ENCODE measurements at regions not wholly inside any gene's neighbourhood (a gene's known extent, or its start where the extent isn't known, plus 50 kb on each side); places are given as distances from the start of the nearest gene placed in this dataset.

DNA sequence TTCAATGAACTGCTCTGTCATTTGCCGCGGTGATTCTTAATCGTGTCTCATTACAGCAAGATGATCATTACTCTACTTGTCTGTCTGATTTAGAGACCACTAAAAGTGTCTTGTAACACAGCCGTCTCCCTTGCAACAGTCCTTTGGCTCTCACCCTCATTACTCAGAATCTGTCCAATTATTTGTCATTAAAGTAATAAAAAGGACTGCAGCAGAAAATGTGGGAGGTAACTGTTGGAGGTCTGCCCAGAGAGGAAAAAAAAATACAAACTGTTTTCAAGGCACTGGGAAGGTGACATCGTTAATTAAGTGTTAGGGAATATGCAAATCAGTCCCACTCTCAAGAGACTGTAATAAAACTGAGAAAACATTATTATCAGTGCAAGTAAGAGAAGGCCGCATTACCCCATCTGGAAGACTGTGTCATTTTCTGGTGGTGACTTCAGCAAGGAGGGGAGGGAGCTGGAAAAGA lies 281.0 kb downstream of the RASEF start:
- Mint-ChIP-seq H3K4me1 (no peaks in the 10 kb centered on the region), H3K9me3 (peaks cover 1 to 27% (median 3%) of the 10 kb centered on the region in 6 donors), H3K4me3 (no peak overlapping the region), H3K36me3 (no peaks in the 10 kb centered on the region), H3K27me3 (ENCODE audit: low read depth in 3 of 3) (peaks cover 0 to 6% (median 0%) of the 10 kb centered on the region in 3 donors), H3K27ac (no peak overlapping the region)
- no peak for DNase-seq

DNA sequence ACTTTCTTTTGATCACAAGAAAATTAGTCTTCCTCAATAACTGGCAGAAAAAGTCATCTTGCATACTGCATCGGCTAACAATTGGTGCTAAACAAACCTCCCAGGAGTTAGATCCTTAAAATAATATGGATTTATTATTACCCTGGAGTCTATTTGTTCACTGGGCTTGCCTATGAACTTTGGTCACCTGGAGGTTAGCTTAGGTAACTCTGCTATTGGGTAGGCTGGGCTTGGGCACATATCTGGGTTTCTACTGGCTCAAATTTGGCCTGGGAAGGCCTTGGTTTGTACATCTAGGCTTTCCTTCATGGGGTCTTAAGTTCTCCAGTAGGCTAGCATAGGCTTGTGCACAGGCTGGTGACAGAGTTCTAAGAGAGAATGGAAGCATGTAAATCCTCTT lies 279.9 kb downstream of the RASEF start:
- H3K27ac Mint-ChIP-seq: no peak overlapping the region
- H3K4me1 Mint-ChIP-seq: no peaks in the 10 kb centered on the region
- H3K9me3 Mint-ChIP-seq: peaks cover 0 to 24% (median 3%) of the 10 kb centered on the region in 6 donors
- no peaks in the 10 kb centered on the region for H3K36me3 Mint-ChIP-seq
- DNase-seq: no peak
- peaks cover 0 to 6% (median 0%) of the 10 kb centered on the region in 3 donors for H3K27me3 Mint-ChIP-seq (ENCODE audit: low read depth in 3 of 3)
- H3K4me3 Mint-ChIP-seq: no peak overlapping the region

GRCh38 chr9:82784589-82784988 lies 278.4 kb downstream of the RASEF start:
- Mint-ChIP-seq H3K4me1 (no peaks in the 10 kb centered on the region), H3K9me3 (peaks cover 0 to 19% (median 2%) of the 10 kb centered on the region in 6 donors), H3K27me3 (ENCODE audit: low read depth in 3 of 3) (peaks cover 0 to 6% (median 0%) of the 10 kb centered on the region in 3 donors), H3K4me3 (no peak overlapping the region), H3K27ac (no peak overlapping the region), H3K36me3 (no peaks in the 10 kb centered on the region)
- DNase-seq: no peak

- Mint-ChIP-seq H3K4me1 (peaks cover 1 to 10% of the 10 kb centered on the region in 2 donors), H3K36me3 (no peaks in the 10 kb centered on the region)
Measured at GRCh38 chr9:82789155-82789824, 273.7 kb downstream of the RASEF start.

DNA sequence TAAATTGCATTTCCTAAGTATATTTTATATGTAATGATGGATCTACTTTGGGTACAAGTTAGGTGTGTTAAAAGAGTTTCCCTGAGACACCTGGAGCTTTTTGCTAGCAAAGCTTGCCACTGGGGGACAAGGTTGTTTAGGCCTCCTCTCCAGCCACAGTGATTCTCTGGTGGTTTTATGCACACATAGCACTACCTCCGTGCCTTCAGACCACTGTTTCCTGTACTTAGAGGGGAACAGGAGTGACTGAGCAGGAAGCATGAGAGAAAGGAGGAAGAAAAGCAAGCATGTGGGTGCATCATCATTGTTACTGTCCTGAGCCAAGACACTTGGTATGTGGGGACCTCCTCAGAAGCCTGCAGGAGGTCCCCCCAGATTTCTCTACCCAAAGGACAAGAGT lies 272.1 kb downstream of the RASEF start:
- no peak for DNase-seq
- peaks cover 1 to 10% of the 10 kb centered on the region in 2 donors for H3K4me1 Mint-ChIP-seq

More at GRCh38 chr9:82789155-82789824, 273.7 kb downstream of the RASEF start:
- no peak for DNase-seq
- peaks cover 0 to 10% (median 2%) of the 10 kb centered on the region in 6 donors for H3K9me3 Mint-ChIP-seq
- H3K27ac Mint-ChIP-seq: no peak overlapping the region
- no peak overlapping the region for H3K4me3 Mint-ChIP-seq
- H3K27me3 Mint-ChIP-seq (ENCODE audit: low read depth in 3 of 3): no peaks in the 10 kb centered on the region

DNA sequence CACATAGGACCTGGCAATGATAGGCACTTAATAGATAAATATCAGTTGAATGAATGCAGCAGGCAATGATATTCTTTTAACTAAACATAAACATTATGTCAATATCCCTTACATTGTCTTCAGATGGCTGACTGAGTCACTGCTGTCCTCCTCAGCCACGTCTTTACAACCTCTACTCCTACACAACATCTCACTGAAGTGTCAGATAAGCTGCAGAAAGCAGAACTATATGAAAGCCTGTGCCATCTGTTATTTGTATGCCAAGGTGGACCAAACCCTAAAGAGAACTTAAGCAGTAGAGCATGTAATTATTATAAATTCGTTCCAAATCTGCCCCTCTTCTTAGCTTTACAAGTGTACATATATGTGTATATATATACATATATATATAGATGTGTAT lies 271.2 kb downstream of the RASEF start:
- peaks cover 0 to 15% (median 2%) of the 10 kb centered on the region in 6 donors for H3K9me3 Mint-ChIP-seq
- H3K36me3 Mint-ChIP-seq: no peaks in the 10 kb centered on the region
- H3K4me1 Mint-ChIP-seq: peaks cover 1 to 10% of the 10 kb centered on the region in 2 donors
- no peak overlapping the region for H3K27ac Mint-ChIP-seq
- H3K27me3 Mint-ChIP-seq (ENCODE audit: low read depth in 3 of 3): no peaks in the 10 kb centered on the region
- DNase-seq: no peak
- no peak overlapping the region for H3K4me3 Mint-ChIP-seq

More for the DNA sequence above, 272.1 kb downstream of the RASEF start:
- H3K9me3 Mint-ChIP-seq: peaks cover 0 to 10% (median 2%) of the 10 kb centered on the region in 6 donors
- no peaks in the 10 kb centered on the region for H3K36me3 Mint-ChIP-seq
- H3K27me3 Mint-ChIP-seq (ENCODE audit: low read depth in 3 of 3): no peaks in the 10 kb centered on the region
- no peak overlapping the region for H3K27ac Mint-ChIP-seq
- no peak overlapping the region for H3K4me3 Mint-ChIP-seq

DNA sequence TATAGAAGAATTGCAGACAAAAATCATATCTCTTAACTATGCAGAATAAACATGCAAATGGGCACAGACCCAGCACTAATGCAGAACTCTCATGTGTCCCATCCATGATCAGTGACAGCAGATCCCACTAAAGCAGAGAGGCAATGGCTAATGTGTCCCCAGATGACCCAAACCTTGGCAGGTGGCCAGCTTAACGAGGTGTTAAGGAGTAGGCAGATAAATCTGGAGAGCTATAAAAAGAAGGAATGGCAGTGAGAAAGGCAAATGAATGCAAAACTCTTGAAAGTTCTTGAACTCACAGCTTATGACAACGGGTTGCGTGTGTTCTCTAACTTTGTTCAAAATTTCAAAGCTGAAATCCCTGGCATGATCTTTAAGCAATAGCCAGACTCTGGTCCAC lies 265.4 kb downstream of the RASEF start:
- no peaks in the 10 kb centered on the region for H3K36me3 Mint-ChIP-seq
- no peaks in the 10 kb centered on the region for H3K4me1 Mint-ChIP-seq
- no peak for DNase-seq
- H3K27ac Mint-ChIP-seq: no peak overlapping the region
- H3K9me3 Mint-ChIP-seq: peaks cover 0 to 31% (median 0%) of the 10 kb centered on the region in 6 donors
- peaks cover 0 to 3% (median 1%) of the 10 kb centered on the region in 3 donors for H3K27me3 Mint-ChIP-seq (ENCODE audit: low read depth in 3 of 3)
- H3K4me3 Mint-ChIP-seq: no peak overlapping the region

DNA sequence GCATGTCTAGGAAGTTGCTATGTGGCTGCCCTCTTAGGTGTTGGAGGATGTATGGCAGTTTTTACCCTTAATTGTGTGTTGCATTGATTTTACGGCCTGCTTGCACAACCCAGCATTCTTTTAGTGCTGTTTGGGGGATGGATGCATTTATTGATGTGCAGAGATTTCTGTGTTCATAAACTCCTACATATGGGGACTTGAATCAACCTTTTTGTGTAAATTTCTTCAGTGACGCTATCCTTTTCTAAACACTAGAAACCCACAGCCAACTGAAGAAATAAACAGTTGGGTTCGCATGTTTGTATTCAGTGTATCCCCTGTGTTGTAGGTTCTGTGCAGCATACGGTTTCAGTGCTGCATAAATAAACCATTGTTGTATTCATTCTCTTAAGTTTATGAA lies 263.7 kb downstream of the RASEF start:
- peaks cover 0 to 3% (median 1%) of the 10 kb centered on the region in 3 donors for H3K27me3 Mint-ChIP-seq (ENCODE audit: low read depth in 3 of 3)
- H3K4me3 Mint-ChIP-seq: no peak overlapping the region
- no peak for DNase-seq
- peaks cover 0 to 34% (median 0%) of the 10 kb centered on the region in 6 donors for H3K9me3 Mint-ChIP-seq
- H3K4me1 Mint-ChIP-seq: no peaks in the 10 kb centered on the region
- no peak overlapping the region for H3K27ac Mint-ChIP-seq
- H3K36me3 Mint-ChIP-seq: no peaks in the 10 kb centered on the region

DNA sequence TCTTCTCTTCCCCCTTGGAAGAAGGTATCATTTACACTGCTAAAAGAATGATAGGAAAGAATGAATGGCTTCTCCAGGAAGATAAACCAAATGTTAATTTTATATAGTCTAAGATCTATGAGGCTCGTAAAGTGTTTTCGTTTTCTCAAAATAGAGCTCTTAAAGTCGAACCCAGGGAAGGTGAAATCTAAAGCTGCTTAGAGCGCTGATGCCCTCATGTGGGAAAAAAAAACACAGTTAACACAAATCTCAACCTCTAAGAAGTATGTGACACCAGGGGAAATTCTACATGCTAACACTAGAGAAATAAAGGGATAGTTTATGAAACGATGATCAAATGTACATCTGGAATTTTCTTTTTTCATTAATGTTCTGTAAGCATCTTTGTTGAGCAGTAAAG lies 257.9 kb downstream of the RASEF start:
- DNase-seq: no peak
- Mint-ChIP-seq H3K4me1 (no peaks in the 10 kb centered on the region), H3K27ac (no peak overlapping the region), H3K4me3 (no peak overlapping the region), H3K9me3 (peaks cover 0 to 21% (median 5%) of the 10 kb centered on the region in 6 donors), H3K36me3 (no peaks in the 10 kb centered on the region), H3K27me3 (ENCODE audit: low read depth in 3 of 3) (peaks cover 0 to 3% (median 1%) of the 10 kb centered on the region in 3 donors)

DNA sequence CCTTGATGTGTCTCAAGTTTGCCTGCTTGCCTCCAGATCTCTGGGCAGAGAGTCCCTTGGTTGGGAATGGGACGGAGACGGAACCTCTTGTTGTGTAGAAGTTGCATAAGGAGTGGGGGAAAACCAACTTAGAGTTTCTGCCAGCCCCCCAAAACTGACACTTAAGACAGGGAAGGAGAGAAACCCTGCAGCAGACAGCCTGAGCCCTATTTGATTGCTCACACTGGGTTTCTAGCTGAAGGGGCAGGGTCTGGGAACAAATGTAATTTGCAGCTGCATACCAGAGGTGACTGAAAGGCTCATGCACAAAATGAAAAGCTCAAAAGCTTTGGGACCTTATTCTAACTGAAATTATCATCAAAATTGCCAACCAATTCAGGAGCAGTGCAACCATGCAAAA lies 254.5 kb downstream of the RASEF start:
- peaks cover 0 to 10% (median 2%) of the 10 kb centered on the region in 6 donors for H3K9me3 Mint-ChIP-seq
- H3K4me1 Mint-ChIP-seq: no peaks in the 10 kb centered on the region
- H3K4me3 Mint-ChIP-seq: no peak overlapping the region
- no peaks in the 10 kb centered on the region for H3K27me3 Mint-ChIP-seq (ENCODE audit: low read depth in 3 of 3)
- H3K36me3 Mint-ChIP-seq: no peaks in the 10 kb centered on the region
- DNase-seq: no peak
- no peak overlapping the region for H3K27ac Mint-ChIP-seq

- H3K36me3 Mint-ChIP-seq: no peaks in the 10 kb centered on the region
- no peak overlapping the region for H3K4me3 Mint-ChIP-seq
- H3K9me3 Mint-ChIP-seq: peaks cover 0 to 11% (median 2%) of the 10 kb centered on the region in 6 donors
- no peaks in the 10 kb centered on the region for H3K27me3 Mint-ChIP-seq (ENCODE audit: low read depth in 3 of 3)
- no peak overlapping the region for H3K27ac Mint-ChIP-seq
- no peaks in the 10 kb centered on the region for H3K4me1 Mint-ChIP-seq
- DNase-seq: no peak
Measured at GRCh38 chr9:82810915-82811314, 252.0 kb downstream of the RASEF start.

GRCh38 chr9:82819260-82819659 lies 243.7 kb downstream of the RASEF start:
- H3K9me3 Mint-ChIP-seq: peaks cover 4 to 27% (median 7%) of the 10 kb centered on the region in 6 donors
- H3K4me3 Mint-ChIP-seq: no peak overlapping the region
- no peak overlapping the region for H3K27ac Mint-ChIP-seq
- H3K4me1 Mint-ChIP-seq: no peaks in the 10 kb centered on the region
- DNase-seq: no peak
- H3K27me3 Mint-ChIP-seq (ENCODE audit: low read depth in 3 of 3): peaks cover 0 to 2% (median 0%) of the 10 kb centered on the region in 3 donors
- H3K36me3 Mint-ChIP-seq: no peaks in the 10 kb centered on the region

GRCh38 chr9:82820186-82820585 lies 242.8 kb downstream of the RASEF start:
- Mint-ChIP-seq H3K27ac (no peak overlapping the region), H3K9me3 (peaks cover 5 to 31% (median 6%) of the 10 kb centered on the region in 6 donors), H3K36me3 (no peaks in the 10 kb centered on the region), H3K4me1 (no peaks in the 10 kb centered on the region), H3K4me3 (no peak overlapping the region), H3K27me3 (ENCODE audit: low read depth in 3 of 3) (peaks cover 0 to 2% (median 0%) of the 10 kb centered on the region in 3 donors)
- no peak for DNase-seq

GRCh38 chr9:82829818-82830217 lies 233.1 kb downstream of the RASEF start:
- peaks cover 0 to 2% (median 0%) of the 10 kb centered on the region in 3 donors for H3K27me3 Mint-ChIP-seq (ENCODE audit: low read depth in 3 of 3)
- H3K4me1 Mint-ChIP-seq: no peaks in the 10 kb centered on the region
- H3K27ac Mint-ChIP-seq: no peak overlapping the region
- H3K36me3 Mint-ChIP-seq: no peaks in the 10 kb centered on the region
- H3K9me3 Mint-ChIP-seq: peaks cover 0 to 29% (median 5%) of the 10 kb centered on the region in 6 donors
- H3K4me3 Mint-ChIP-seq: no peak overlapping the region
- DNase-seq: no peak

GRCh38 chr9:82865524-82865923 lies 197.4 kb downstream of the RASEF start:
- H3K4me3 Mint-ChIP-seq: no peak overlapping the region
- H3K36me3 Mint-ChIP-seq: no peaks in the 10 kb centered on the region
- H3K4me1 Mint-ChIP-seq: no peaks in the 10 kb centered on the region
- no peak for DNase-seq
- peaks cover 0 to 2% (median 0%) of the 10 kb centered on the region in 3 donors for H3K27me3 Mint-ChIP-seq (ENCODE audit: low read depth in 3 of 3)
- H3K9me3 Mint-ChIP-seq: peaks cover 0 to 45% (median 9%) of the 10 kb centered on the region in 6 donors
- no peak overlapping the region for H3K27ac Mint-ChIP-seq

Data from immature natural killer cell (primary cell).